ENCODE measurements at regions not wholly inside any gene's neighbourhood (a gene's known extent, or its start where the extent isn't known, plus 50 kb on each side); places are given as distances from the start of the nearest gene placed in this dataset.
A peak's percentile ranks its signal among the peaks of the same experiment; 100 is the strongest.

DNA sequence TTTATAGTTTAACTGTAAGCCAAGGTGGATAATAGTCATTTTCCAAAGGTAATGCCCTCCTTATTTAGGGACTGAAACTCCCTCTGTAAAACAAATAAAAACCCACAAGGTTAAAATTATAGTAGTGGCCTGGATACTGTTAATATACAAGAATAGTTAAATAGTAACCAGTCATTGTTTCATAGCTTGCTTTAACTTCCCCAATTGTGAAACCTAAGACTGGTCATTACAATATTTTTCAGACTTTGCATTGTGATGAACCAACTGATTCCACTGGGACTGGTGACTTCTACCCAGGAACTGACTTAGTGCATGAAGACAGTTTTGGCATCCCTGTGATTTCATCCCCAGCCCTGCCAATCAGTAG is 162.6 kb downstream of the SMC2 start:
- DNase-seq (ENCODE audit: insufficient read length, low spot score) (no peak), FAIRE-seq (no peak)
- TF ChIP-seq POLR2A (IDR thresholded peaks at IDR 0.05; ENCODE audit: low read depth, low read length), result no peak

DNA sequence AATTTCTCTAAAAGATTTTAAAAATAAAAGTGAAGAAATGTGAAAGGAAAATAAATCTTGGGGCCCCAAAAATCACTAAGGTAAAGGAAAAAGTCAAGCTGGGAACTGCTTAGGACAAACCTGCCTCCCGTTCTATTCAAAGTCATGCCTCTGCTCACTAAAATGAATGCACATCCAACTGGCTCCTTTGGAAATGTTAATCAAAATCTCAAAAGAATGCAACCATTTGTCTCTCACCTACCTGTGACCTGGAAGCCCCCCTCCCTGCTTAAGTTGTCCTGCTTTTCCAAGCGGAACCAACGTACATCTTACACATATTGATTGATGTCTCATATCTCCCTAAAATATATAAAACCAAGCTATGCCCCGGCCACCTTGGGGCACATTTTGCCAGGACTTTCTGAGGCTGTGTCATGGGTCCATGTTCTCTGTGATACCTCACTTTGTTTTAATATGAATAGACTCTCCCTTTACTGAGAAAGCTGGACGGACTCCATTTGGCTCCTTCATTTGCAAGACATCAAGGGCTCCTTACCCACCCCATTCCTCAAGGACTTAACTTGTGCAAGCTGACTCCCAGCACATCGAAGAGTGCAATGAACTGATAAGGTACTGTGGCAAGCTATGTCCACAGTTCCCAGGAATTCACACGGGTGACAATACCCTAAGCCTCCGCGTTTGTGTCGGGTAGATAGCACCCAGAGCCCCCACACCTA is 164.3 kb downstream of the SMC2 start:
- FAIRE-seq (no peak), DNase-seq (ENCODE audit: insufficient read length, low spot score) (no peak)
- TF ChIP-seq POLR2A (IDR thresholded peaks at IDR 0.05; ENCODE audit: low read depth, low read length), result no peak

DNA sequence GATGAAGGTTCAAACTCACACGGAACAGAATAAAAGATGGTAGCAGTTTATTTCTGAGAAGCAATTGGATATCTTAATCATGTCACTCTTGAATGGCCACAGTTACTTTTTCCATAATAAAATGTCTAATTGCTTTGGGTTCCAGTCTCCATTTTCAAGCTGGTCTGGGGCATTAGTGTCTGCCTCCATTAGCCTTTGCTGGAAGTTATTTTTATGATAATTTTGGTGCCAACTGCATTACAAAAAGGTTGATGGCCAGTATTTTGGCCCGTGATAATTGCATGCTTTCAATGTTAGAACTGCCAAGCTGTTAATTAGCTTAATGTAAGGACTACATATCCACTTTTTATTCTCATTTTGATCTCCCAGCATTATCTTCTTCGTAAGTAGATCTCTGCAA is 165.9 kb downstream of the SMC2 start:
- no peak for DNase-seq (ENCODE audit: insufficient read length, low spot score)
- no peak for TF ChIP-seq POLR2A (IDR thresholded peaks at IDR 0.05; ENCODE audit: low read depth, low read length)
- peak; percentile 79 for FAIRE-seq

DNA sequence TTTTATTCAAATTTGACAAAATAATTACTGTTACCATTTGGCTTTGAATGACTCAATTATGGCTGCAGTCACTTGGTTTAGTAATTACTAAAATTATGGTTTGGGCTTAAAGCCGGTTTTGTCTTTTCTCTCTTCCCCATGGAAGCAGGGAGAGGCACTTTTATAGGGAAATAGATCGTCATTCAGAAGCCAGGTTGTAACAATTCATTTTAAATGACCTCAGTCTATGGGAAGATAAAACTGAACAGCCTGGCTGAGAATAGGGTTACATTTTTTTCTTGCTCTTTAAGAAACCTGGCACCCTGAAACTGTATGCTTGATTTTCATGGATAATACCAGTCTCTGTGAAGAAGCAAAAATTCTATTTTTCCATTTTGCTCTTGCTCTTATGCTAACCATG is 169.8 kb downstream of the SMC2 start:
- no peak for TF ChIP-seq POLR2A (IDR thresholded peaks at IDR 0.05; ENCODE audit: low read depth, low read length)
- no peak for DNase-seq (ENCODE audit: insufficient read length, low spot score)
- FAIRE-seq, result no peak

DNA sequence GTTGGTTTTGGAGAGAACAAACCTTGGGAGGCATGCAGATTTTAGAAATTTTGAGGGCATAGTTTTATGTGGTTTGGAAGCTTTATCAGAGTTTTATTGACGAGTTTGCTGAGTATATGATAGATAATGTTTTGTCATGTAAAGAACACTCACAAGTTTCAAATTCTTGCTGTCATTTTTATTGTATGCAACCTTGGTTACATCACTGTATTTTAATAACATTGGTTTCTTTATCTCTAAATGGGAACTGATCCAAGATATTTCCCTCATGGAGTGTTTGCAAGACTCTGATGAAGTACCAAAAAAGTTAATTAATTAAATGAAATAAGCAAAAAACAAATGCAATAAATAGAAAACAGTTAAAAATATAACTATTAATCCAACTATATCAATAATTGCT is 170.3 kb downstream of the SMC2 start:
- no peak for FAIRE-seq
- no peak for TF ChIP-seq POLR2A (IDR thresholded peaks at IDR 0.05; ENCODE audit: low read depth, low read length)
- DNase-seq (ENCODE audit: insufficient read length, low spot score), result no peak

DNA sequence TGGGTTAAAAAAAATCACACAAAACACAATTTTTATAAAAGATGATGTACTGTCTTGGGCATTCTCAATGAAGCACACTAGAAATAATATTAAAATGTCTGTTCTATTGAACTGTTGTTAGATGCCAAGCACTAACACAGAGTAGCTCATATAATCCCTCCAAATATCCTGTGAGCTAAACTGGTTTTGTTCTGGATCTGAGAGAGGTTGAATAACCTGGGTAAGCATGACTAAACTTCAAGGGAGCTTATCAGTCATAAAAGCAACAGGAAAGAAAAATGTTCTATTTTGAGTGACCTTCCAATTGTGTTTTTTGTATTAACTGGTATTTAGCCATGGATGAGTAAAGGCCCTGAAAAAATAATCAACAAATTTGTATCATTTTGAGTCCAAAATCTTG is 175.3 kb downstream of the SMC2 start:
- FAIRE-seq, result no peak

DNA sequence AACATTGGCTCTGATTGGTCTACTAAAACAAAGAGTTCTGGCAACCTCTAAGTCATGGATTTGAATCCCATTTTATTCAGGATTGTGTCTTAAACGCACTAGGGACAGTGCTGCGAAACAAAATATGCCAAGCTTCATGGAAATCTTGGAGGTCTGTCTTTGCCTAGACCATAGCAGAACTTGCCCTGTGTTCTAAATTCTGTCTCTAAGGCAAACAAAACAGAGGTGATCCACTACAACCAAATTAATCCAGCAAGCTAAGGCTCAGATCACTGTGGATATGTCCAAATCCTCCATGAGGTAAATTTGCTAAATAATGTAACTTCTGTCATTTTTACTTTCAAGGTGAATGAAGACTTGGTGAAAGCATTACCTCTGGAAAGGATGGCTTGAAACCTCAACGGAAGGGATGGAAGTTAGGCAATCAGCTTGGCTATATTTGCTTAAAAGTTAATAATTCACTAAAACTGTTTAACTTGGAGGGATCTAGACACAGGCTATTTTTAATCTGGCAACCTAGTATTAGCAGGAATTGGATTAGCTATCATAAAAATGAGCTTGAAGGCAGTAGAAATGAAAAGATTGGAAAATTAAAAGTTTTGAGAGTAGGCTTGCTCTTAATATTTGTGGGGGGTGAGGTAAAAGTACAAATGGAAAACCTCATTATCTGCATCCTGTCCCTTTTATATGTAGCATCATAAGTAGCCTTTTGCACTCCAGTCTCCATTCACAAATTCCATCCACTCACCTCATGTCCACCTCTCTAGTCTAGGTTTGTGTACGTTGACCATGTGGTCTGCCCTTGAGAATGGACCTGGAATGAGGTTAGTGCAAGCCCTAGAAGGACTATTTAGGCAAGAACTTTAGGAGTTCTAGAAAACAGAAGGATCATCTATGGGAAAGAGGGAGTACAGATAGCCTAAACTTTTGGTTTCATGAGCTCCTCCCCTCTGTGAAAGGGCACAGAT is 176.2 kb downstream of the SMC2 start:
- DNase-seq (ENCODE audit: insufficient read length, low spot score) (no peak), FAIRE-seq (peak; percentile 36)
- TF ChIP-seq POLR2A (IDR thresholded peaks at IDR 0.05; ENCODE audit: low read depth, low read length), result no peak

More for the DNA sequence above, 175.3 kb downstream of the SMC2 start:
- TF ChIP-seq POLR2A (IDR thresholded peaks at IDR 0.05; ENCODE audit: low read depth, low read length), result no peak
- DNase-seq (ENCODE audit: insufficient read length, low spot score), result no peak

DNA sequence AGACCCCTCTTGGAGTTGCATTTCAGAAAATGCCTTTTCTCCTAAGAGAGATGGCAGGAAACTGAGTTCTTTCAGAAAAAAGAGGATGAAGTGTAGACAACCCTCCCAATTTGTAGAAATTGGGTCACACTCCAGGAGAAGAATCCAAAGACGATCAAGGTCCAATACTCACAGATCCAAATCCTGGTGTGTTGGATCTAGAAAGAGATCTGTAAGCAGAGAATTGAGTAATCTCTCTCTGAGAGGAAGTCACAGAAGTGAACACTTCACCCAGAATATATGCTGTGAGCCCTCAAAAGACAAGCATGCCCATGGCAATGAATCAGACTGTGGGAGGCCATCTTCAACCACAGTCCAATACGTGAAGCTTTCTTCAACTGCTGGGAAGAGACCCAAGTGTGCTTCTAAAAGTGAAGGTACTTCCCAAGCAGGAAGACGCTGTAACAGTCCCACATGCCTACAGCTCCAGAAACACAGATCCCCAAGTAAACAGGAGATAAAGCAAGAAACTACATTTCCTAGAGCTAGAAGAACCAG is 182.7 kb downstream of the SMC2 start:
- DNase-seq (ENCODE audit: insufficient read length, low spot score) (no peak), FAIRE-seq (peak; percentile 84)
- TF ChIP-seq POLR2A (IDR thresholded peaks at IDR 0.05; ENCODE audit: low read depth, low read length), result no peak

DNA sequence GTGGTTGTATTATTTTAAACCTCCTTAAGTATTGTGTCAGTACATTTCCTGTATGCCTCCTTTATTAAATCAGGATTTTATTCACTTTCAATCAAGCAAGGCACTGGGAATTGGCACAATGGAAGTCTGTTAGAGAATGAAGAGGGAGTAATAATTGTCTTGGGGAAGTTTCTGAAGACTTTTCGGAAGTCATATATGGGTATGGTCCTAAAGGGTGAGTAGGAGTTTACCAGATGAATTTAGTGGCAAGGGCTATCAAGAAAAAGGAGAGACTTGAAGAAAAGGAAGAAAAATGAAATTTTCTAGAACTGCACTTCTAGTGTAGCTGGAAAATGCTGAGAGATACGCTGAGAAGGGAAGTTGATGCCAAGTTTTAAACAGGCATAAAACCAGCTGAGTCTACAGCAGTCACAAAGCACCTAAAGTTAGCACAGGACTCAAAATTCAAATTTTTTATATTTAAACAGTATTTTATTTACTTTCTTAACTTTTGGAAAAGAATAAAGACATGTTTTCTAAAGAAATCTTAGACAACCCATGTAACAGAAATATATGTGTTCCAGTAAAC is 184.9 kb downstream of the SMC2 start:
- FAIRE-seq, result no peak
- no peak for TF ChIP-seq POLR2A (IDR thresholded peaks at IDR 0.05; ENCODE audit: low read depth, low read length)
- no peak for DNase-seq (ENCODE audit: insufficient read length, low spot score)

DNA sequence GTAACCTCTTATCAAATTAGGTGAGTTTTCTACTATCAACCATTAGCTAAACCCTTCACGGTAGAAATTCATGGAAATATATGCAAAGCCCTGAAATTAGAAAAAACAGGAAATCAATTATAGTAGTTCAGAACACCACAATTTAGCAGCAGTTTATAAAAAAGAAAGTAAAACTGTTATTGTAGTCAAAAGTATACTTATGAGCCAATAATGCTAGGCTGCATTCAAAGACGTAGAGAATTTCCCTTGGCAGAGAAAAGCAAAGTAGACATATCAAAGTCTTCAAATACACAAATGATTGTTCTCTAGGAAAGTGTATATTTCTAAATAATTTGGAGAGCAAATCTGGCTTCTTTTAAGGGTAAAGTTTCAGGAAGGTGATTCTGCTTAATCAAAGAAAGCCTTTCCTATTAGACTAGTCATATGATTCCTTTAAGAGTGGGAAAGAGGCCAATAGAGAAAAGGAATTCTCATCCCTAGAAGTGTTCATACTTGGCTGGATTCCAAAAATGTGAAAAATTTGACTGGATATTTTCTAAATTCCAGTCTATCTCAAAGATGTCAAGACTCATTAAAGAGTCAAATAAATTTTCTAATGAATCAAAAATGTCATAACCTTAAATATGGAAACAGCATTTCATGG is 185.5 kb downstream of the SMC2 start:
- TF ChIP-seq POLR2A (IDR thresholded peaks at IDR 0.05; ENCODE audit: low read depth, low read length), result no peak
- DNase-seq (ENCODE audit: insufficient read length, low spot score), result no peak
- peak; percentile 62 for FAIRE-seq

DNA sequence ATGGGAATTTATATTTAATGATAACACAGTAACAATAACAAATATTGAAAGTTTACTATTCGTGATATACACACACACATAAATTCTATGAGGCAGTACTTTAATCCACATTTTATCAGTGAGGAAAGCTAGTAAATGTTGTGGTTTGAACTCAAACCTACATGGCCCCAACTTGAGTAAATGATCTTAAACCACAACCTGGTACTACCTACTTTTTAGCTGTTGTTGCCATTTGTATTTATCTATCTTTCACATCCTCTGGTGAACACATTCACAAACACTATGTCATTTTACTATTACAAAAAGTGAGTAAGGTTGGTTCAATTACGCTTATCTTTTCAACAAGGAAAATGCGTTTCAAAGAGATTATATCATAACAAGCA is 186.1 kb downstream of the SMC2 start:
- no peak for TF ChIP-seq POLR2A (IDR thresholded peaks at IDR 0.05; ENCODE audit: low read depth, low read length)
- peak; percentile 75 for FAIRE-seq
- no peak for DNase-seq (ENCODE audit: insufficient read length, low spot score)

DNA sequence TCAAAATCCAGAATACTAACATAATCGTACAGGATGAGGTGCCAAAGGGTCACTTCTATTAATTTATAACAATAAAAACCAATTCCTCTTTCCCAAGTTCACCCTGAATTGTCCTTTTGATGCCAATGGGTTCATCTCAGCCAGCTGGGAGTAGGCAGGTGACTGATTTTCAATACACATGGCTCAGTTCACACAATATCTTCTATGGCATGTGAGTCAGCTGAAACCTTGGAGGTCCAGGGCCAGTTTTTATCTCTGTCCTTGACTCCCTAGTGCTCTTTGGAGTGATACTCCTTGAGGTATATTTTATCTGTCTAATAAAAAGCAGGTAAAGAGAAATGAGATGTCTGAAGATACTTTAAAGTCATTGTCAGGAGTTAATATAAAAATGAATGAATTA is 186.6 kb downstream of the SMC2 start:
- no peak for FAIRE-seq
- TF ChIP-seq POLR2A (IDR thresholded peaks at IDR 0.05; ENCODE audit: low read depth, low read length), result no peak
- DNase-seq (ENCODE audit: insufficient read length, low spot score), result no peak

DNA sequence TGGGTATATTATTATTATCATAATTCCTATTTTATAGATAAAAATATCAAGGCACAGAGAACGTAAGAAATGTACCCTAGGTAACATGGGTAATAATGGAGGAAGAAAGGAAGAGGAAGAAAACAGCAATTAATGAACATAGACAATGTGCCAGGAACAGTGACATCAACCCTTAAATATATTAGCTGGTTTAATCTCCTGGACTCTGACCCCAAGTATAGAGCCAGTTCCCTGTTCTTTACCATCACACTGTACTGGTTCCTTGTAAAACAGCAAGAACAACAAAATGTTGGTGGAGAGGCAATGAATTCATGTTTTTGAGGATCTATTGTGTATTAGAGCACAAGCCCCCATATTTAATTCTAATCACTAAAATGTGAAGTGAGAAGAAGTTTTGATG is 192.1 kb downstream of the SMC2 start:
- TF ChIP-seq POLR2A (IDR thresholded peaks at IDR 0.05; ENCODE audit: low read depth, low read length), result no peak
- FAIRE-seq (no peak), DNase-seq (ENCODE audit: insufficient read length, low spot score) (no peak)

DNA sequence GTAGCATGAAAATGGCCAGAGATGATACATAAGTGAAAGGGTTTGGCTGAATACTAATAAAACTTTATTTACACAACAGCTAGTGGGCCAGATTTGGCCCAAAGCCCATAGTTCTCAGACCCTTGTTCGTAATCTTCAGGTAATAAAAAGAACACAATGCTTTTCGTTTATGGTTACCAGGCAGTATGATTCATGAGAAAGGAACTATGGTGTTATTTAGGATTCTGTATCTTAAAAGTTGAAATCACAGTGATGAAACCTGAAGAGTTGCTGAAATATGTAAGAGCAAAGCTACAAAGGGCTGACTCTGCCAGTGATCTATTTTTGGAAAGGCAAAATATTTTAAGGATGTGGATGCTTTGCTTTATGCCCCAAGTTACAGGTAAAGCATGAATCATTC is 192.7 kb downstream of the SMC2 start:
- no peak for DNase-seq (ENCODE audit: insufficient read length, low spot score)
- FAIRE-seq, result peak; percentile 83
- TF ChIP-seq POLR2A (IDR thresholded peaks at IDR 0.05; ENCODE audit: low read depth, low read length), result no peak
